Vagina (tissue), 2 donors: ENCODE measurements at regions not wholly inside any gene's neighbourhood (a gene's known extent, or its start where the extent isn't known, plus 50 kb on each side); places are given as distances from the start of the nearest gene placed in this dataset.

ENCODE experiments used
- POLR2A ChIP-seq, 2 donors: fragments of 450-650 bp; IDR thresholded peaks; one replicate each; pipeline ENCODE4 v1.6.1; 2017; ENCODE audit warnings: antibody characterized with exemption in 2 of 2, mild to moderate bottlenecking in 2 of 2, moderate library complexity in 2 of 2
- POLR2AphosphoS5 ChIP-seq, 2 donors: sonication (generic); formaldehyde crosslinking; IDR thresholded peaks; one replicate each; pipeline ENCODE4 v1.9.0; 2017; ENCODE audit warnings: antibody characterized with exemption in 2 of 2, mild to moderate bottlenecking in 2 of 2, low read depth in 1 of 2; ENCODE audit not compliant: insufficient read depth in 1 of 2
- TF ChIP-seq, protein P1 (sequence below), 3 experiments: fragments of 450-650 bp in 2 of 3; fragments of 200-600 bp in 1 of 3; sonication (generic) in 1 of 3; IDR thresholded peaks; one replicate each; pipeline ENCODE4 v1.5.1; 2017 to 2019; ENCODE audit warnings: antibody characterized with exemption in 3 of 3, mild to moderate bottlenecking in 2 of 3, moderate library complexity in 2 of 3

- TF ChIP-seq, protein P1, sequence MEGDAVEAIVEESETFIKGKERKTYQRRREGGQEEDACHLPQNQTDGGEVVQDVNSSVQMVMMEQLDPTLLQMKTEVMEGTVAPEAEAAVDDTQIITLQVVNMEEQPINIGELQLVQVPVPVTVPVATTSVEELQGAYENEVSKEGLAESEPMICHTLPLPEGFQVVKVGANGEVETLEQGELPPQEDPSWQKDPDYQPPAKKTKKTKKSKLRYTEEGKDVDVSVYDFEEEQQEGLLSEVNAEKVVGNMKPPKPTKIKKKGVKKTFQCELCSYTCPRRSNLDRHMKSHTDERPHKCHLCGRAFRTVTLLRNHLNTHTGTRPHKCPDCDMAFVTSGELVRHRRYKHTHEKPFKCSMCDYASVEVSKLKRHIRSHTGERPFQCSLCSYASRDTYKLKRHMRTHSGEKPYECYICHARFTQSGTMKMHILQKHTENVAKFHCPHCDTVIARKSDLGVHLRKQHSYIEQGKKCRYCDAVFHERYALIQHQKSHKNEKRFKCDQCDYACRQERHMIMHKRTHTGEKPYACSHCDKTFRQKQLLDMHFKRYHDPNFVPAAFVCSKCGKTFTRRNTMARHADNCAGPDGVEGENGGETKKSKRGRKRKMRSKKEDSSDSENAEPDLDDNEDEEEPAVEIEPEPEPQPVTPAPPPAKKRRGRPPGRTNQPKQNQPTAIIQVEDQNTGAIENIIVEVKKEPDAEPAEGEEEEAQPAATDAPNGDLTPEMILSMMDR (IDR thresholded peaks at IDR 0.05), result no peak
- TF ChIP-seq POLR2AphosphoS5 (IDR thresholded peaks at IDR 0.05; ENCODE audit: insufficient read depth in 1 of 2, low read depth in 1 of 2) (no peak), POLR2A (IDR thresholded peaks at IDR 0.05) (no peak)
Measured at GRCh38 chr5:103827976-103828375, 265.4 kb upstream of the NUDT12 start.
